Medulla oblongata (tissue), 1 donor: ENCODE measurements at regions not wholly inside any gene's neighbourhood (a gene's known extent, or its start where the extent isn't known, plus 50 kb on each side); places are given as distances from the start of the nearest gene placed in this dataset.

ENCODE experiments used
- DNase-seq: peaks from one replicate; pipeline ENCODE4 v3.0.0-alpha.2; 2015; ENCODE audit errors: extremely low spot score

DNA sequence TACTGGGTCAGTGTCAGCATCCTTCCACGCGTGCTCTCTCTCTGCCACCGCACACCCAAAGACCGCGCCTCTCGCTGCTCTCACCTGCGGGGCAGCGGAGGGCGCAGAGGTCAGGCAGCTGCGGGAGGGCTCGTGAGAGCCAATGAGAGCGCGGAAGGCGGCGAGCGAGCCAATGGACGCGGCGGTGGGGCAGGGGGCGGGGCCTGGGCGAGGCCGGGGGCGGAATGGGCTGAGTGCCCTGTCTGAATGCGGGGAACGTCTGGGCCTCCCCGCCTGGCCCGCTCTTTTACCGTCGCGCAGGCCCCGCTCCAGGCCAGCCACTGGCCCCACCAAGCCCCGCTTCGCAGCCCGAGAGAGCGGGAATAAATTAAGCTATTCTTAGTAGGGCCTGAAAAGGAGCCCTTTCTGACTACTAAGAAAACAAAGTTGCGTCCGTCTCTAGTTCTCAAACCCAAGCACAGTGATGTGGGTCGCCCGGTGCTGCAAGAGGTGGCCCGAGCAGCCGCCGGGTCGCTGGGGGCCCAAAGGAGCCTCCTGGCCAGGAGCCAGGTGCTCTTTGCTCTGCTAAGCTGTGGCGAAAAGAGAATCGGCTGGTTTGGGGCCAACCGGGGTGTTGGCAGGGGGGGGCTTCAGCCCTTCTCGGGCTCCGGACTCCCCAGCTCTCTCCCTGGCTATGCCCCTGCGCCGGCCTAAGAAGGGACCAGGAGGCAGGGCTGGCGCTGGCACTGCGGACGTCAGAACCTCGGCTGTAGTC, 81.1 kb upstream of the GLI2 start:
- DNase-seq, result no peak

GRCh38 chr2:120656273-120656950, 79.3 kb upstream of the GLI2 start:
- peak; percentile 72 for DNase-seq

DNA sequence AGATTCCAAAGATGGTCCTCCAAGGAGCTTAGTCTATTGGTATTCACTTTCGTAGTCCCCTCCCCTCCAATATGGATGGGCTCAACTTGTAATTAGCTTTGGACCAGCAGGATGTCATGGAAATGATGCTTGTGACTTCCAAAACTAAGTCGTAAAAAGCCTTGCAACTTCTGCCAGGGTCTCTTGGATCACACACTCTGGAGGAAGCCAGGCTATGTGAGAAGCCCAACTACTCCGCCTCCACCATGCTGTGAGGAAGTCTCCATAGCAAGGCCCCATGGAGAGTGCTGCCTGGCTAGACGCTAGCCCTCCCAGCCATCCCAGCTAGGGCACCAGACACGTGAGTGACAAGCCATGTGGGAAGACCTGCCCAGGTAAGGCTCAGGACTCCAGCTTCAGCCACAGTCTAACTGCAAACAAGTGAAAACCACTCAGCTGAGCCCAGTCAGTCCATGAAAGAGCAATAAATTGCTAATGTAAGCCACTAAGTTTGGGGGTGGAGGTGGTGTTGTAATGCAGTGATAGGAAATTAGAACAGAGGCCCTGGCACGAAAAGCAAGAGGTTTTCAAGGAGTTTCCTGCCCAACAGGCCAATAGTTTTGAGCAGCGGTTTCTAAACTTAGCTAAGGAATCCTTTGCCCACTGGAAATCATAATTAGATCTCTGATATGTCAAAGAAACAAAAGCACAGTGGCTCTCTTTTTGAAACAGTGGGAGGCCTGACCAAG, 77.5 kb upstream of the GLI2 start:
- DNase-seq, result no peak

- DNase-seq, result no peak
Observed at GRCh38 chr2:120658770-120659158, 76.9 kb upstream of the GLI2 start.

DNA sequence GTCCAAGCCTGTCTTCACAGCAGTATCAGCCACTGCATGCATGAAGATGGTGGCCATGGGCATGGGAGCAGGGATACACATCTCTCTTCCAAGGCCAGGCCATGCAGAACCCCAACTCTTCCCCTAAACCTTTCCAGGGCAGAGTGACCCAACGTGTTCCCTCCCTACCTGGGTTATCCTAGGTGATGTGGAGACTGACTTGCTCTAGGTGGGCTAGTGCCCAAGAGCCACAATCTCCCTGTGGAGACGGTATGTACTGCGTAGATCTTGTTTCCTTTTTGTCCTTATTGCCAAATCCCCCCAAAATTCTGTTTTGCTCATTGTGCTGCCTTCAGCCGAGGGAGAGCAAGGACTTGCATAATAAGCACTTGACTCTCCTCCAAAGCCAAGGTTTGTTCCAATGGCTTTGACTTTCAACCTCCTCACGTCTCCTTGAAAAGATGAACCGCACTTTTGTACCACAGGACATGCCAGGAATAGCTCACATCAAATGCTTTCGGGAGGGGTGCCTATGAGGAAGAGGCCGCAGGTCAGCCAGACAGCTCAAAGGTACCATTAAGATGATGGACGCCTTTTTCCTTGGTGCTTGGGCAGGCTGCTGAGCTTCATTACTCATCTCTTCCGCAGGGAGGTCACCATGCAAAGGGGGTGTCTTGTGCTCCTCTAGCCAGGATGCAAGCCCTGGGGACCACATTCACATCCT, 76.2 kb upstream of the GLI2 start:
- no peak for DNase-seq

- no peak for DNase-seq
Observed at GRCh38 chr2:120660056-120660694, 75.5 kb upstream of the GLI2 start.

DNA sequence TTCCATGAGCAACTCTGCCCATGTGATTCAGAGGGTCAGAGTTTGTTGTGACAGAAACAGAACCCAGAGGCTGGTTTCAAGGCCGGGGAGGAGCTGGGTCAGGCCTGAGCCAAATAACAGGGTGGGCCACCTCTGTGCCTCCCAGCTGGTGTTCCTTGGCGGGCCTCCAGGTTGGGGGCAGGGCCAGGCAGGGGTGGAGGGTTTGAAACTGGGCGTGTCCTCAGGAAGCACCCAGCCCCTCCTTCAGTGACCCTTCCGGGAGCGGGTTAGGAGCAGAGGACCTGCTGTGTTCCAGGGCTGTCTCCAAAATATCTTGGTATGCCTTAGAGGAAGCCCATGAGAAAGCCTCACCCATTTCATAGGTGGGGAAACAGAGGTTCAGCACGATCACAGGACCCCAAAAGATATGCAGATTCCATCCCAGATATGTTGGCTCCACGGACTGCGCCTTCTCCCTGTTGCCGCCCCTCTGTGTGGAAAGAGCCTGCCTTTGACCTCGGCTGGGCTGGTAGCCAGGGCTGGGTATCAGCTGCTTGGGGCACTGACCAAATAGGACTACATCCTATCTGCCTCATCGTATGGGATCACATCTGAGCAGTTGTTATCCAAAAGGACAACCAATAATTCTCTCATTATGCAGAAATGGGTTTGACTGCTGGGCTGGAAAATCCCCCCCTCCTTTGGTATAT, 74.8 kb upstream of the GLI2 start:
- no peak for DNase-seq

GRCh38 chr2:120661551-120661950, 74.1 kb upstream of the GLI2 start:
- peak; percentile 80 for DNase-seq

GRCh38 chr2:120662046-120662445, 73.6 kb upstream of the GLI2 start:
- DNase-seq, result no peak

- DNase-seq, result no peak
Observed at GRCh38 chr2:120662746-120663145, 72.9 kb upstream of the GLI2 start.

- DNase-seq, result no peak
Observed at GRCh38 chr2:120666433-120666832, 69.2 kb upstream of the GLI2 start.

DNA sequence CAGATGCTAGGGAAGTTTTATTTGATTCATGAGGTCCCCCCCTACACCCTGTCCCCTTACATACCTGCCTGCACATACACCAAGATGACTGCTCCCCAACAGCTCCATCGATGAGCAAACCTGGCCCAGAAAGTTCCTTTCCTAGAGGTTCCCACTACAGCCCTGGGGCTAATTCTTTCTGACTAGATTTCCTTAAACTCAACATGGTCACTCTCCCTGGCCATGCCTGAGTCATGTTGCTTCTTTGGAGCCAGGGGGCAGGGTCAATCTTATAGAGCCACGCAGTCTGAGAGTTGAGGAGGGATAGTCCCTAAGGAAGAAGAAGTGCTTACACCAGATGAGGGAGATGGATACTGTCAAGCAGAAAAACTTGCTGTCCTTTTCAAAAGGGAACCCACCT, 67.7 kb upstream of the GLI2 start:
- DNase-seq, result no peak

- no peak for DNase-seq
Observed at GRCh38 chr2:120669121-120669952, 66.3 kb upstream of the GLI2 start.

DNA sequence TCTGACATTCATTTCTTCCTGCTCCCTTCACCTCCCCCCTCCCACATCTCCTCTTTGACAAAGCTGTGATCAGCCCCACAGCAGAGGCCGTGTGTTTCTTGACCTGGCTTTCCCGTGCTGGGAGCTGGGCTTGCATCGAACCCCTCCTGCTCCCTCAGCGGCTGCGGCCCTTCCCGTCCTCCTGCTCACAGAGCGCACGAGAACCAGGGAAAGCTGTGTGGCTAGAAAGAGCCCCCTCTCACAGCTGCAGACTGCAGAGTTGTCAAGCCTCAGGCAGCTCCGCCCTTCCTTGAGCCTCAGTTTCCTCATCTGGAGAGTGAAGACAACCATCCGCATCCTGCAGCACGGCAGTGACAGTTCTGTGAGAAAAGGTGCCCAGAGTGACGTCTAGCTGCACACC, 65.7 kb upstream of the GLI2 start:
- no peak for DNase-seq

DNA sequence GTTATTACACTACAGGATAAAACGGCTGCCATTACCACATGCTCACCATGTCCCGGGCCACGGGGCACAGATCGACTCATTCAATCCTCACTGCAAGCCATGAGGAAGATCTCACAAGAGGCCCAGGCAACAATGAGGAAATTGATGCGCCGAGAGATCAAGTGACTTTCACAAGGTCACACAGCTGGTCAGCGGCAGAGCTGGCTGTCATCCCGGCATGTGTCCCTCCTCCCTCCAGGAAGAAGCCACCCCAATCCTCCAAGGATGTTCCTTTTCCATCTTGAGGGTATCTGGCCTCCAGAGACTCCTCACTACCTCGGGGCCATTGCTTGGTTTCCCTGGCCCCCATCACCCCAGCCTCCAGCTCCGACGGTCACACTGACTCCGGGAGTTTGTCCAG, 65.3 kb upstream of the GLI2 start:
- DNase-seq, result no peak

GRCh38 chr2:120670771-120671480, 64.7 kb upstream of the GLI2 start:
- DNase-seq, result no peak

- no peak for DNase-seq
Observed at GRCh38 chr2:120672526-120673204, 63.0 kb upstream of the GLI2 start.

- DNase-seq, result no peak
Observed at GRCh38 chr2:120673205-120673550, 62.5 kb upstream of the GLI2 start.

- no peak for DNase-seq
Observed at GRCh38 chr2:120673571-120674061, 62.1 kb upstream of the GLI2 start.
